CD4-positive, alpha-beta T cell (primary cell): ENCODE measurements at regions not wholly inside any gene's neighbourhood (a gene's known extent, or its start where the extent isn't known, plus 50 kb on each side); places are given as distances from the start of the nearest gene placed in this dataset.

Source experiments
- ATAC-seq: fragments of 200-7000 bp; cut with Tn5 transposase; one replicate; pipeline ENCODE4 v1.10.0; 2022; ENCODE audit warnings: mild to moderate bottlenecking; ENCODE audit not compliant: poor library complexity
- CTCF ChIA-PET: fragments of 350-600 bp; sonication (Branson Sonifier 250); formaldehyde crosslinking; loops from one replicate; lab custom pipeline; 2021; ENCODE audit warnings: antibody characterized with exemption, inconsistent platforms; lab: Charles Lee
- POLR2A ChIA-PET: fragments of 350-600 bp; sonication (Branson Sonifier 250); formaldehyde crosslinking; loops from one replicate; lab custom pipeline; 2021; ENCODE audit warnings: antibody characterized with exemption, inconsistent platforms; lab: Charles Lee
- DNase-seq, 14 experiments: peaks; one replicate each; pipeline ENCODE4 v3.0.0-alpha.2; 2013 to 2020; ENCODE audit warnings: mixed read lengths in 2 of 14
- H3K27ac ChIP-seq, 2 donors: one replicate each; pipeline versions ENCODE4 v1.5.1 to v1.7.0; 2013; ENCODE audit warnings: low read length in 2 of 2, low read depth in 1 of 2, mild to moderate bottlenecking in 1 of 2
- H3K27me3 ChIP-seq, 2 experiments: 1 replicate in 1 of 2; 2 replicates in 1 of 2; pipeline versions ENCODE4 v1.6.1 to v1.7.0; 2013; ENCODE audit warnings: low read length in 2 of 2, control low read depth in 1 of 2, mild to moderate bottlenecking in 1 of 2, moderate library complexity in 1 of 2; ENCODE audit not compliant: insufficient read depth in 2 of 2, control insufficient read depth in 1 of 2
- H3K36me3 ChIP-seq: one replicate; pipeline ENCODE4 v1.6.1; 2013; ENCODE audit warnings: low read length, control low read depth; ENCODE audit not compliant: insufficient read depth
- H3K4me1 ChIP-seq: one replicate; pipeline ENCODE4 v1.6.1; 2013; ENCODE audit warnings: low read length, control low read depth; ENCODE audit not compliant: insufficient read depth
- H3K4me3 ChIP-seq: one replicate; pipeline ENCODE4 v1.5.1; 2013; ENCODE audit warnings: mild to moderate bottlenecking, low read length, moderate library complexity
- H3K9me3 ChIP-seq, 2 experiments: 1 replicate in 1 of 2; 2 replicates in 1 of 2; pipeline versions ENCODE4 v1.6.1 to v1.7.0; 2013; ENCODE audit warnings: low read length in 2 of 2, mild to moderate bottlenecking in 2 of 2, control low read depth in 1 of 2, moderate library complexity in 1 of 2; ENCODE audit not compliant: control insufficient read depth in 1 of 2, insufficient read depth in 1 of 2
- H3K27ac Mint-ChIP-seq: one replicate; pipeline ENCODE4 v1.8.0; 2020; ENCODE audit warnings: mixed read lengths
- H3K27me3 Mint-ChIP-seq: one replicate; pipeline ENCODE4 v1.8.0; 2021; ENCODE audit warnings: mixed read lengths
- H3K36me3 Mint-ChIP-seq: one replicate; pipeline ENCODE4 v1.8.0; 2021; ENCODE audit warnings: low read depth, mixed read lengths
- H3K4me1 Mint-ChIP-seq: one replicate; pipeline ENCODE4 v1.8.0; 2021; ENCODE audit warnings: low read depth, mixed read lengths
- H3K4me3 Mint-ChIP-seq: one replicate; pipeline ENCODE4 v1.8.0; 2020; ENCODE audit warnings: mild to moderate bottlenecking, mixed read lengths
- H3K9me3 Mint-ChIP-seq: one replicate; pipeline ENCODE4 v1.8.0; 2020; ENCODE audit warnings: mixed read lengths
- intact Hi-C, 2 experiments: fragments of 100-400 bp; cut with DNase I in 1 of 2; cut with micrococcal nuclease in 1 of 2; formaldehyde crosslinking; loops; one replicate each; pipeline versions ENCODE4 v1.15.1 to v1.9.0; 2023 to 2025; cut with DNase I, micrococcal nuclease
- TF ChIP-seq, protein P1 (sequence below): fragments of 200-600 bp; IDR thresholded peaks from one replicate; pipeline ENCODE4 v1.8.0; 2022; ENCODE audit warnings: antibody characterized with exemption, mild to moderate bottlenecking

- Histone ChIP-seq H3K4me3 (no peak overlapping the region), H3K36me3 (no peaks in the 10 kb centered on the region), H3K4me1 (no peaks in the 10 kb centered on the region), H3K27me3 (no peaks in the 10 kb centered on the region), H3K9me3 (peaks cover 0 to 5% of the 10 kb centered on the region in 2 experiments), H3K27ac (no peak overlapping the region)
- no peak overlapping the region for H3K4me3 Mint-ChIP-seq
- H3K4me1 Mint-ChIP-seq = no peaks in the 10 kb centered on the region
- H3K9me3 Mint-ChIP-seq = peaks cover 5% of the 10 kb centered on the region
- CTCF ChIA-PET = no interaction called here
- POLR2A ChIA-PET = no interaction called here
- intact Hi-C loops = no loop called here
- DNase-seq (no peak), ATAC-seq (no peak)
- H3K36me3 Mint-ChIP-seq = no peaks in the 10 kb centered on the region
- H3K27me3 Mint-ChIP-seq = no peaks in the 10 kb centered on the region
- TF ChIP-seq, protein P1, sequence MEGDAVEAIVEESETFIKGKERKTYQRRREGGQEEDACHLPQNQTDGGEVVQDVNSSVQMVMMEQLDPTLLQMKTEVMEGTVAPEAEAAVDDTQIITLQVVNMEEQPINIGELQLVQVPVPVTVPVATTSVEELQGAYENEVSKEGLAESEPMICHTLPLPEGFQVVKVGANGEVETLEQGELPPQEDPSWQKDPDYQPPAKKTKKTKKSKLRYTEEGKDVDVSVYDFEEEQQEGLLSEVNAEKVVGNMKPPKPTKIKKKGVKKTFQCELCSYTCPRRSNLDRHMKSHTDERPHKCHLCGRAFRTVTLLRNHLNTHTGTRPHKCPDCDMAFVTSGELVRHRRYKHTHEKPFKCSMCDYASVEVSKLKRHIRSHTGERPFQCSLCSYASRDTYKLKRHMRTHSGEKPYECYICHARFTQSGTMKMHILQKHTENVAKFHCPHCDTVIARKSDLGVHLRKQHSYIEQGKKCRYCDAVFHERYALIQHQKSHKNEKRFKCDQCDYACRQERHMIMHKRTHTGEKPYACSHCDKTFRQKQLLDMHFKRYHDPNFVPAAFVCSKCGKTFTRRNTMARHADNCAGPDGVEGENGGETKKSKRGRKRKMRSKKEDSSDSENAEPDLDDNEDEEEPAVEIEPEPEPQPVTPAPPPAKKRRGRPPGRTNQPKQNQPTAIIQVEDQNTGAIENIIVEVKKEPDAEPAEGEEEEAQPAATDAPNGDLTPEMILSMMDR = no peak
- H3K27ac Mint-ChIP-seq = no peak overlapping the region
Measured at GRCh38 chr16:7182510-7183109, 150.0 kb upstream of the RBFOX1 start.

GRCh38 chr16:7177875-7178274, 154.8 kb upstream of the RBFOX1 start:
- intact Hi-C loops = no loop called here
- H3K4me1 ChIP-seq = no peaks in the 10 kb centered on the region

GRCh38 chr16:7171151-7171550, 161.5 kb upstream of the RBFOX1 start:
- ATAC-seq = no peak
- H3K4me3 Mint-ChIP-seq = no peak overlapping the region
- TF ChIP-seq, protein P1 = no peak

More at GRCh38 chr16:7177875-7178274, 154.8 kb upstream of the RBFOX1 start:
- H3K36me3 Mint-ChIP-seq = no peaks in the 10 kb centered on the region
- peaks cover 6% of the 10 kb centered on the region for H3K9me3 Mint-ChIP-seq
- H3K27me3 ChIP-seq = no peaks in the 10 kb centered on the region
- H3K27me3 Mint-ChIP-seq = no peaks in the 10 kb centered on the region
- H3K4me1 Mint-ChIP-seq = no peaks in the 10 kb centered on the region
- DNase-seq = no peak
- ATAC-seq = no peak
- POLR2A ChIA-PET = no interaction called here
- no peak overlapping the region for H3K27ac Mint-ChIP-seq
- peaks cover 4 to 10% of the 10 kb centered on the region in 2 experiments for H3K9me3 ChIP-seq
- H3K4me3 ChIP-seq = no peak overlapping the region
- no peak overlapping the region for H3K4me3 Mint-ChIP-seq
- H3K27ac ChIP-seq = no peak overlapping the region
- TF ChIP-seq, protein P1 = no peak
- CTCF ChIA-PET = no interaction called here
- no peaks in the 10 kb centered on the region for H3K36me3 ChIP-seq

More at GRCh38 chr16:7171151-7171550, 161.5 kb upstream of the RBFOX1 start:
- DNase-seq = no peak
- intact Hi-C loops = no loop called here
- no peaks in the 10 kb centered on the region for H3K36me3 ChIP-seq
- H3K27me3 ChIP-seq = no peaks in the 10 kb centered on the region
- ChIA-PET POLR2A (no interaction called here), CTCF (no interaction called here)
- peaks cover 0 to 15% of the 10 kb centered on the region in 2 experiments for H3K9me3 ChIP-seq
- H3K4me3 ChIP-seq = no peak overlapping the region
- Mint-ChIP-seq H3K27ac (no peak overlapping the region), H3K27me3 (no peaks in the 10 kb centered on the region), H3K4me1 (no peaks in the 10 kb centered on the region), H3K9me3 (peaks cover 2% of the 10 kb centered on the region), H3K36me3 (no peaks in the 10 kb centered on the region)
- no peak overlapping the region for H3K27ac ChIP-seq
- no peaks in the 10 kb centered on the region for H3K4me1 ChIP-seq
